Spleen (tissue), 7 donors: ENCODE measurements at regions not wholly inside any gene's neighbourhood (a gene's known extent, or its start where the extent isn't known, plus 50 kb on each side); places are given as distances from the start of the nearest gene placed in this dataset.

Experiments
- CTCF ChIP-seq, 11 experiments: fragments of 200-600 bp in 7 of 11; fragments of 450-650 bp in 4 of 11; sonication (generic) in 4 of 11; IDR thresholded peaks in 8 of 11; conservative IDR thresholded peaks in 3 of 11; 1 replicate in 7 of 11; 2 replicates in 4 of 11; pipeline versions ENCODE4 v1.4.0 to v1.8.0; 2016 to 2021; ENCODE audit warnings: antibody characterized with exemption in 11 of 11, inconsistent platforms in 4 of 11, mild to moderate bottlenecking in 1 of 11
- POLR2A ChIP-seq, 3 donors: fragments of 450-650 bp; IDR thresholded peaks; one replicate each; pipeline ENCODE4 v1.5.1; 2017; ENCODE audit warnings: antibody characterized with exemption in 3 of 3, mild to moderate bottlenecking in 1 of 3
- donor health status: DM: no; HTN: no; CAD: no; lungs with moderate emphysema.
- donor health status: DM: no; HTN: no; CAD: no.
- donor health status: DM: no; HTN: no; CAD: no.

GRCh38 chr6:164296411-164296810 lies 881.9 kb downstream of the QKI start:
- TF ChIP-seq POLR2A (IDR thresholded peaks at IDR 0.05): no peak
- no peak for TF ChIP-seq CTCF (IDR thresholded peaks at IDR 0.05 in 8 of 11, conservative IDR thresholded peaks at IDR 0.05 in 3 of 11)
